Esophagus muscularis mucosa (tissue), 4 donors: ENCODE measurements at regions not wholly inside any gene's neighbourhood (a gene's known extent, or its start where the extent isn't known, plus 50 kb on each side); places are given as distances from the start of the nearest gene placed in this dataset.

Experiments used
- DNase-seq: peaks from one replicate; pipeline ENCODE4 v3.0.0-alpha.2; 2017; ENCODE audit errors: extremely low spot score
- H3K27ac ChIP-seq, 4 donors: fragments of 200-600 bp; sonication (generic); replicated peaks in 1 of 4; 1 replicate in 3 of 4; 2 replicates in 1 of 4; pipeline ENCODE4 v1.5.1; 2016 to 2019; ENCODE audit warnings: mild to moderate bottlenecking in 1 of 4
- H3K27me3 ChIP-seq, 4 donors: fragments of 200-600 bp; sonication (generic); one replicate each; pipeline versions ENCODE4 v1.5.1 to v1.6.0; 2016 to 2019
- H3K36me3 ChIP-seq, 4 donors: fragments of 200-600 bp; sonication (generic); one replicate each; pipeline ENCODE4 v1.5.1; 2016 to 2019
- H3K4me1 ChIP-seq, 4 donors: fragments of 200-600 bp; sonication (generic); one replicate each; pipeline ENCODE4 v1.5.1; 2016 to 2019
- H3K4me3 ChIP-seq, 4 donors: fragments of 200-600 bp; sonication (generic); 1 replicate in 2 of 4; 2 replicates in 2 of 4; pipeline ENCODE4 v1.5.1; 2016 to 2019; ENCODE audit warnings: mild to moderate bottlenecking in 4 of 4, moderate library complexity in 1 of 4
- H3K9me3 ChIP-seq, 4 donors: fragments of 200-600 bp; sonication (generic); 1 replicate in 3 of 4; 2 replicates in 1 of 4; pipeline ENCODE4 v1.5.1; 2016 to 2019
- EP300 ChIP-seq: sonication (generic); formaldehyde crosslinking; IDR thresholded peaks from one replicate; pipeline ENCODE4 v1.6.1; 2017; ENCODE audit warnings: antibody characterized with exemption
- POLR2A ChIP-seq: fragments of 450-650 bp; IDR thresholded peaks from one replicate; pipeline ENCODE4 v1.6.1; 2017; ENCODE audit warnings: antibody characterized with exemption, moderate library complexity, mild to moderate bottlenecking, low read depth
- POLR2AphosphoS5 ChIP-seq, 2 donors: sonication (generic); formaldehyde crosslinking; IDR thresholded peaks; one replicate each; pipeline ENCODE4 v1.6.1; 2017; ENCODE audit warnings: antibody characterized with exemption in 2 of 2
- WGBS: methylation state at CpG from one replicate; pipeline ENCODE4 v1.1.5; 2018; 5-methylcytosine and 5-hydroxymethylcytosine counted together
- intact Hi-C: fragments of 100-400 bp; cut with DNase I; formaldehyde crosslinking; loops from one replicate; pipeline ENCODE4 v1.15.1; 2023
- TF ChIP-seq, protein P1 (sequence below), 3 experiments: fragments of 200-600 bp in 2 of 3; fragments of 450-650 bp in 1 of 3; sonication (generic) in 2 of 3; IDR thresholded peaks; one replicate each; pipeline ENCODE4 v1.5.1; 2017 to 2019; ENCODE audit warnings: antibody characterized with exemption in 3 of 3, mild to moderate bottlenecking in 2 of 3, moderate library complexity in 1 of 3

DNA sequence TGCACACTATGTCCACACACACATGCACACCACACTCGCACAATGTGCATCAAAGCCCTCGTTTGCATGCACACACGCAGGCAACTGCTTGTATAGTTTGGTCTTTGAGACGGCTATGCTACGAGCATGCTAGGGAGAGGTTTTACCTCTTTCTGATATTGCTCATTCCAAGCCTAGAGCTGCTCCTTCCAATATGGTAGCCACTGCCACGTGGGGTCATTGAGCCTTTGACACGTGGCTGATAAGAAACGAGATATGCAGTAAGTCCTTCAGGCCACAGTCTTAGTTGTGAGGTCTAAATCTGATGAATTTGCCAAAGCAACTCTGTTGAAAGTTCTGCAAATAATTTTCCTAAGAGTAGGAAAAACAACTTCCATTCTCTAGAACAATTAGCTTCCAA is 204.4 kb downstream of the KLF6 start:
- WGBS, result 86% methylated on average over 8 of the region's 8 CpGs
- Histone ChIP-seq H3K4me3 (no peak overlapping the region), H3K27me3 (no peaks in the 10 kb centered on the region), H3K9me3 (no peaks in the 10 kb centered on the region), H3K27ac (no peak overlapping the region), H3K36me3 (no peaks in the 10 kb centered on the region), H3K4me1 (peaks cover 0 to 6% (median 0%) of the 10 kb centered on the region in 4 donors)
- peak; percentile 12 for DNase-seq
- intact Hi-C loops, result no loop called here
- TF ChIP-seq POLR2A (no peak), POLR2AphosphoS5 (IDR thresholded peaks at IDR 0.05) (no peak), EP300 (no peak)
- TF ChIP-seq, protein P1, sequence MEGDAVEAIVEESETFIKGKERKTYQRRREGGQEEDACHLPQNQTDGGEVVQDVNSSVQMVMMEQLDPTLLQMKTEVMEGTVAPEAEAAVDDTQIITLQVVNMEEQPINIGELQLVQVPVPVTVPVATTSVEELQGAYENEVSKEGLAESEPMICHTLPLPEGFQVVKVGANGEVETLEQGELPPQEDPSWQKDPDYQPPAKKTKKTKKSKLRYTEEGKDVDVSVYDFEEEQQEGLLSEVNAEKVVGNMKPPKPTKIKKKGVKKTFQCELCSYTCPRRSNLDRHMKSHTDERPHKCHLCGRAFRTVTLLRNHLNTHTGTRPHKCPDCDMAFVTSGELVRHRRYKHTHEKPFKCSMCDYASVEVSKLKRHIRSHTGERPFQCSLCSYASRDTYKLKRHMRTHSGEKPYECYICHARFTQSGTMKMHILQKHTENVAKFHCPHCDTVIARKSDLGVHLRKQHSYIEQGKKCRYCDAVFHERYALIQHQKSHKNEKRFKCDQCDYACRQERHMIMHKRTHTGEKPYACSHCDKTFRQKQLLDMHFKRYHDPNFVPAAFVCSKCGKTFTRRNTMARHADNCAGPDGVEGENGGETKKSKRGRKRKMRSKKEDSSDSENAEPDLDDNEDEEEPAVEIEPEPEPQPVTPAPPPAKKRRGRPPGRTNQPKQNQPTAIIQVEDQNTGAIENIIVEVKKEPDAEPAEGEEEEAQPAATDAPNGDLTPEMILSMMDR (IDR thresholded peaks at IDR 0.05), result no peak

DNA sequence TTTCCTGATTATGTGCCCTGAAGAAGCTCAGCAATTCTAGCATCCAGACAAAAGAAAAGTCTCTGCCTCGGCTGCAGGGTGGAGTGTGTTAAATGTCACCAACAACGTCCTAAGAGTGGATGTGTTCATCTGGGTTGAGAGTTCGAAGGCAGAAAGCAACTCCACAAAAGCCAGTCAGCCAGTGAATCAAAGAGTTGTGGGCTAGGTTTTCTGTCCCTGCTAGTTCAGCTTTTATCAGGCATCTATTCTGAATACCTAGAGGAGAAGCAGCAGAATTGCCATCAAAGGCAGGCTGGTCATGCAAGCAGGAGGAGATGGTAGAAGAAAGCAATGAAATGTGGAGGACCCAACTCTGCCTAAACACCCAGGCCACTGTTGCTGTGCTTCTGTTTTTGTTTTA is 205.2 kb downstream of the KLF6 start:
- WGBS, result 33% methylated on average over 3 of the region's 3 CpGs
- Histone ChIP-seq H3K4me1 (peaks cover 0 to 6% (median under 1%) of the 10 kb centered on the region in 4 donors), H3K4me3 (no peak overlapping the region), H3K27ac (no peak overlapping the region), H3K27me3 (no peaks in the 10 kb centered on the region), H3K9me3 (no peaks in the 10 kb centered on the region), H3K36me3 (no peaks in the 10 kb centered on the region)
- peak; percentile 66 for DNase-seq
- TF ChIP-seq EP300 (no peak), POLR2AphosphoS5 (IDR thresholded peaks at IDR 0.05) (no peak), POLR2A (no peak)
- TF ChIP-seq, protein P1 (IDR thresholded peaks at IDR 0.05), result no peak
- intact Hi-C loops, result no loop called here

DNA sequence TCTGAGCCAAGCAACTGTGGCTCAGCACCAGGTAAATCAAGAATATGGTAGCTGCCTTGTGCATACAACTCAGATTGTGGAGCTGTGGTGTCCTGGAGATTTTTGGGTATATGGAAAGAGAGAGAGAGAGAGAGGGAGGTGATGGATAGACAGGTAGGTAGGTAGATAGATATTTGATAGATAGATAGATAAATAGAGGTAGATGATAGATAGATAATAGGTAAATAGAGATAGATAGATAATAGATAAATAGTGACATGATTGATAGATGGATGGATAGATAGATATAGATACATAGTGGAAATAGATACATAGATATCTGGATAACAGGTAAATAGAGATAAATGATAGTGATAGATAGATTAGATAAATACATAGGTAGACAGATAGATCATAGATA is 206.3 kb downstream of the KLF6 start:
- Histone ChIP-seq H3K9me3 (no peaks in the 10 kb centered on the region), H3K4me1 (peaks cover 0 to 6% (median 2%) of the 10 kb centered on the region in 4 donors), H3K36me3 (no peaks in the 10 kb centered on the region), H3K4me3 (no peak overlapping the region), H3K27me3 (no peaks in the 10 kb centered on the region), H3K27ac (no peak overlapping the region)
- intact Hi-C loops, result no loop called here
- no peak for DNase-seq
- TF ChIP-seq, protein P1 (IDR thresholded peaks at IDR 0.05), result no peak
- TF ChIP-seq EP300, result no peak

DNA sequence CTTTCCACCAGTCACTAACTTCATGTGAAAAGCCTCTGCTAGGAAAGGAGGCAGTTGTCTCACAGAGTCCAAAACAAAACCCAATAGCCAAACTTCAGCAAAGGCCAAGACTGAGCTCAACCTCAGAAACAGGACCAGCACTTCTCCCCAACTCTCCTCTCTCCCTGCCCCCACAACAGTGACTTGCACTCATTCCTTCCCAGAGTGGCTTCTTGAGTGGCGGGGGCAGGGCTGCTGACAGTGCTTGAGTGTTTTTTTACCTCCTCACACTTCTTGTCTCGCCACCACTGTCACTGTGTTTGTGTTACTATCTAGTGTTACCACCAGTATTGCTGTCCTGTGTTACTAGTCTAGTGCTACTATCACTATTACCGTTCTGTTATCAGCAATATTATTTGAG is 206.8 kb downstream of the KLF6 start:
- peak; percentile 53 for DNase-seq
- Histone ChIP-seq H3K27ac (no peak overlapping the region), H3K4me1 (peaks cover 0 to 8% (median 3%) of the 10 kb centered on the region in 4 donors), H3K4me3 (no peak overlapping the region), H3K9me3 (no peaks in the 10 kb centered on the region), H3K36me3 (no peaks in the 10 kb centered on the region), H3K27me3 (no peaks in the 10 kb centered on the region)
- 97% methylated on average over 3 of the region's 3 CpGs for WGBS
- TF ChIP-seq, protein P1 (IDR thresholded peaks at IDR 0.05), result no peak
- TF ChIP-seq POLR2AphosphoS5 (IDR thresholded peaks at IDR 0.05) (no peak), POLR2A (no peak), EP300 (no peak)
- intact Hi-C loops, result no loop called here

DNA sequence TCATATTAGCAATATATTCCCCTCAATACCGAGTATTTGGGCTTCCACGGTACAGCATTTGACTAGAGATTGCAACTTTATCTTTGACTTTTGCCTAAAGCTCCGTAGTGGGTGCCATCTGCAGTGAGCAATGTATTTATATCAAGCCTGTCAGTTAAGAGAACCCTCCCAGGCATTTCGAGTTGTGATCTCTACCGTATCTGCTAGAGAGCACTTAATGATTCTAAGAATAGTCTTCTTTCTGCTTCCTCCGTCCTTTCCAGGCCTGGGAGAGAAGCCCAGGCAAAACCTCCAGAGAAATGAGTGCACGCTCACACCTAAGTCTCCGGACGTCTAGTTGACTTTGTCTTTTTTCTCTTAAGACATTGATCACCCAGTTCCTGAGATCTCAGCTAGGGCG is 210.6 kb downstream of the KLF6 start:
- intact Hi-C loops, result no loop called here
- Histone ChIP-seq H3K27ac (no peak overlapping the region), H3K4me1 (peaks cover 0 to 24% (median 8%) of the 10 kb centered on the region in 4 donors), H3K4me3 (no peak overlapping the region), H3K9me3 (no peaks in the 10 kb centered on the region), H3K36me3 (no peaks in the 10 kb centered on the region), H3K27me3 (no peaks in the 10 kb centered on the region)
- no peak for TF ChIP-seq POLR2A
- no peak for TF ChIP-seq POLR2AphosphoS5 (IDR thresholded peaks at IDR 0.05)
- peak; percentile 53 for DNase-seq
- 81% methylated on average over 10 of the region's 10 CpGs for WGBS
